ENCODE measurements at regions not wholly inside any gene's neighbourhood (a gene's known extent, or its start where the extent isn't known, plus 50 kb on each side); places are given as distances from the start of the nearest gene placed in this dataset.

DNA sequence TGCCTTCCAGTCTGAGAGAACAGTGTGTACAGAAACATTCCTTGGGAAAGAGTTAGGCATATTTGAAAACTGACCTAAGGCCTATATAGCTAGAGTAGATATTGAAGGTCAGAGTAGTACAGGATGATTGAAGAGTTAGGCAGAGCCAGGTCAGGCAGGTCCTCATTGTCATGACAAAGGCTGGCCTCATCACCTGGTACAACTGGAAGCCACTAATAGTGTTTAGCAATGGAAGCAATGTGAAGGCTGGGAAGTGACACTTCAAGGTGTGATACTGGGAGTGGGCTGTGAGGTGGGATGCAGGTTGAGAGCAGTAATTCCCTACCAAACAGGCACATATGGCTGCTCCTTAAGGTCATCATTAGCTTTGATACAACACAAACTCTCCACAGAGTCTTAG, 123.6 kb upstream of the CCNH start:
- no peak overlapping the region for H3K27ac Mint-ChIP-seq
- H3K36me3 Mint-ChIP-seq (ENCODE audit: low read depth), result no peaks in the 10 kb centered on the region
- ATAC-seq (peak; percentile 32; the same call in 1 of the 3 replicates), DNase-seq (ENCODE audit: low spot score) (peak; percentile 8)
- H3K4me1 Mint-ChIP-seq, result peaks cover 15% of the 10 kb centered on the region; the same call in 2 of the 3 replicates
- no peaks in the 10 kb centered on the region for H3K9me3 Mint-ChIP-seq
- Histone ChIP-seq H3K9me2 (ENCODE audit: insufficient read depth) (no peaks in the 10 kb centered on the region), H3K4me2 (no peak overlapping the region), H3K4me1 (ENCODE audit: insufficient read depth) (peaks cover 2% of the 10 kb centered on the region; the same call in 1 of the 2 replicates), H3K36me3 (ENCODE audit: insufficient read depth) (no peaks in the 10 kb centered on the region), H2AFZ (no peak overlapping the region), H3K27ac (ENCODE audit: low read depth) (no peak overlapping the region), H4K20me1 (replicated peaks; ENCODE audit: insufficient read depth) (no peaks in the 10 kb centered on the region), H3K79me2 (replicated peaks; ENCODE audit: insufficient read depth) (no peaks in the 10 kb centered on the region), H3K27me3 (ENCODE audit: insufficient read depth) (no peaks in the 10 kb centered on the region), H3K4me3 (no peak overlapping the region), H3F3A (replicated peaks; ENCODE audit: low read depth) (no peaks in the 10 kb centered on the region)
- no peak overlapping the region for H3K4me3 Mint-ChIP-seq
- TF ChIP-seq, protein P1, sequence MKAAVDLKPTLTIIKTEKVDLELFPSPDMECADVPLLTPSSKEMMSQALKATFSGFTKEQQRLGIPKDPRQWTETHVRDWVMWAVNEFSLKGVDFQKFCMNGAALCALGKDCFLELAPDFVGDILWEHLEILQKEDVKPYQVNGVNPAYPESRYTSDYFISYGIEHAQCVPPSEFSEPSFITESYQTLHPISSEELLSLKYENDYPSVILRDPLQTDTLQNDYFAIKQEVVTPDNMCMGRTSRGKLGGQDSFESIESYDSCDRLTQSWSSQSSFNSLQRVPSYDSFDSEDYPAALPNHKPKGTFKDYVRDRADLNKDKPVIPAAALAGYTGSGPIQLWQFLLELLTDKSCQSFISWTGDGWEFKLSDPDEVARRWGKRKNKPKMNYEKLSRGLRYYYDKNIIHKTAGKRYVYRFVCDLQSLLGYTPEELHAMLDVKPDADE (IDR thresholded peaks at IDR 0.05), result no peak
- no peak for TF ChIP-seq ZNF331 (CRISPR knock-in tag; IDR thresholded peaks at IDR 0.05; ENCODE audit: low read depth)
- TF ChIP-seq, protein P2, sequence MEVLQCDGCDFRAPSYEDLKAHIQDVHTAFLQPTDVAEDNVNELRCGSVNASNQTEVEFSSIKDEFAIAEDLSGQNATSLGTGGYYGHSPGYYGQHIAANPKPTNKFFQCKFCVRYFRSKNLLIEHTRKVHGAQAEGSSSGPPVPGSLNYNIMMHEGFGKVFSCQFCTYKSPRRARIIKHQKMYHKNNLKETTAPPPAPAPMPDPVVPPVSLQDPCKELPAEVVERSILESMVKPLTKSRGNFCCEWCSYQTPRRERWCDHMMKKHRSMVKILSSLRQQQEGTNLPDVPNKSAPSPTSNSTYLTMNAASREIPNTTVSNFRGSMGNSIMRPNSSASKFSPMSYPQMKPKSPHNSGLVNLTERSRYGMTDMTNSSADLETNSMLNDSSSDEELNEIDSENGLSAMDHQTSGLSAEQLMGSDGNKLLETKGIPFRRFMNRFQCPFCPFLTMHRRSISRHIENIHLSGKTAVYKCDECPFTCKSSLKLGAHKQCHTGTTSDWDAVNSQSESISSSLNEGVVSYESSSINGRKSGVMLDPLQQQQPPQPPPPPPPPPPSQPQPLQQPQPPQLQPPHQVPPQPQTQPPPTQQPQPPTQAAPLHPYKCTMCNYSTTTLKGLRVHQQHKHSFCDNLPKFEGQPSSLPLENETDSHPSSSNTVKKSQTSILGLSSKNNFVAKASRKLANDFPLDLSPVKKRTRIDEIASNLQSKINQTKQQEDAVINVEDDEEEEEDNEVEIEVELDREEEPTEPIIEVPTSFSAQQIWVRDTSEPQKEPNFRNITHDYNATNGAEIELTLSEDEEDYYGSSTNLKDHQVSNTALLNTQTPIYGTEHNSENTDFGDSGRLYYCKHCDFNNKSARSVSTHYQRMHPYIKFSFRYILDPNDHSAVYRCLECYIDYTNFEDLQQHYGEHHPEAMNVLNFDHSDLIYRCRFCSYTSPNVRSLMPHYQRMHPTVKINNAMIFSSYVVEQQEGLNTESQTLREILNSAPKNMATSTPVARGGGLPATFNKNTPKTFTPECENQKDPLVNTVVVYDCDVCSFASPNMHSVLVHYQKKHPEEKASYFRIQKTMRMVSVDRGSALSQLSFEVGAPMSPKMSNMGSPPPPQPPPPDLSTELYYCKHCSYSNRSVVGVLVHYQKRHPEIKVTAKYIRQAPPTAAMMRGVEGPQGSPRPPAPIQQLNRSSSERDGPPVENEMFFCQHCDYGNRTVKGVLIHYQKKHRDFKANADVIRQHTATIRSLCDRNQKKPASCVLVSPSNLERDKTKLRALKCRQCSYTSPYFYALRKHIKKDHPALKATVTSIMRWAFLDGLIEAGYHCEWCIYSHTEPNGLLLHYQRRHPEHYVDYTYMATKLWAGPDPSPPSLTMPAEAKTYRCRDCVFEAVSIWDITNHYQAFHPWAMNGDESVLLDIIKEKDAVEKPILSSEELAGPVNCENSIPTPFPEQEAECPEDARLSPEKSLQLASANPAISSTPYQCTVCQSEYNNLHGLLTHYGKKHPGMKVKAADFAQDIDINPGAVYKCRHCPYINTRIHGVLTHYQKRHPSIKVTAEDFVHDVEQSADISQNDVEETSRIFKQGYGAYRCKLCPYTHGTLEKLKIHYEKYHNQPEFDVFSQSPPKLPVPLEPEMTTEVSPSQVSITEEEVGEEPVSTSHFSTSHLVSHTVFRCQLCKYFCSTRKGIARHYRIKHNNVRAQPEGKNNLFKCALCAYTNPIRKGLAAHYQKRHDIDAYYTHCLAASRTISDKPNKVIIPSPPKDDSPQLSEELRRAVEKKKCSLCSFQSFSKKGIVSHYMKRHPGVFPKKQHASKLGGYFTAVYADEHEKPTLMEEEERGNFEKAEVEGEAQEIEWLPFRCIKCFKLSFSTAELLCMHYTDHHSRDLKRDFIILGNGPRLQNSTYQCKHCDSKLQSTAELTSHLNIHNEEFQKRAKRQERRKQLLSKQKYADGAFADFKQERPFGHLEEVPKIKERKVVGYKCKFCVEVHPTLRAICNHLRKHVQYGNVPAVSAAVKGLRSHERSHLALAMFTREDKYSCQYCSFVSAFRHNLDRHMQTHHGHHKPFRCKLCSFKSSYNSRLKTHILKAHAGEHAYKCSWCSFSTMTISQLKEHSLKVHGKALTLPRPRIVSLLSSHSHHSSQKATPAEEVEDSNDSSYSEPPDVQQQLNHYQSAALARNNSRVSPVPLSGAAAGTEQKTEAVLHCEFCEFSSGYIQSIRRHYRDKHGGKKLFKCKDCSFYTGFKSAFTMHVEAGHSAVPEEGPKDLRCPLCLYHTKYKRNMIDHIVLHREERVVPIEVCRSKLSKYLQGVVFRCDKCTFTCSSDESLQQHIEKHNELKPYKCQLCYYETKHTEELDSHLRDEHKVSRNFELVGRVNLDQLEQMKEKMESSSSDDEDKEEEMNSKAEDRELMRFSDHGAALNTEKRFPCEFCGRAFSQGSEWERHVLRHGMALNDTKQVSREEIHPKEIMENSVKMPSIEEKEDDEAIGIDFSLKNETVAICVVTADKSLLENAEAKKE (CRISPR knock-in tag; IDR thresholded peaks at IDR 0.05), result no peak
- TF ChIP-seq, protein P3, sequence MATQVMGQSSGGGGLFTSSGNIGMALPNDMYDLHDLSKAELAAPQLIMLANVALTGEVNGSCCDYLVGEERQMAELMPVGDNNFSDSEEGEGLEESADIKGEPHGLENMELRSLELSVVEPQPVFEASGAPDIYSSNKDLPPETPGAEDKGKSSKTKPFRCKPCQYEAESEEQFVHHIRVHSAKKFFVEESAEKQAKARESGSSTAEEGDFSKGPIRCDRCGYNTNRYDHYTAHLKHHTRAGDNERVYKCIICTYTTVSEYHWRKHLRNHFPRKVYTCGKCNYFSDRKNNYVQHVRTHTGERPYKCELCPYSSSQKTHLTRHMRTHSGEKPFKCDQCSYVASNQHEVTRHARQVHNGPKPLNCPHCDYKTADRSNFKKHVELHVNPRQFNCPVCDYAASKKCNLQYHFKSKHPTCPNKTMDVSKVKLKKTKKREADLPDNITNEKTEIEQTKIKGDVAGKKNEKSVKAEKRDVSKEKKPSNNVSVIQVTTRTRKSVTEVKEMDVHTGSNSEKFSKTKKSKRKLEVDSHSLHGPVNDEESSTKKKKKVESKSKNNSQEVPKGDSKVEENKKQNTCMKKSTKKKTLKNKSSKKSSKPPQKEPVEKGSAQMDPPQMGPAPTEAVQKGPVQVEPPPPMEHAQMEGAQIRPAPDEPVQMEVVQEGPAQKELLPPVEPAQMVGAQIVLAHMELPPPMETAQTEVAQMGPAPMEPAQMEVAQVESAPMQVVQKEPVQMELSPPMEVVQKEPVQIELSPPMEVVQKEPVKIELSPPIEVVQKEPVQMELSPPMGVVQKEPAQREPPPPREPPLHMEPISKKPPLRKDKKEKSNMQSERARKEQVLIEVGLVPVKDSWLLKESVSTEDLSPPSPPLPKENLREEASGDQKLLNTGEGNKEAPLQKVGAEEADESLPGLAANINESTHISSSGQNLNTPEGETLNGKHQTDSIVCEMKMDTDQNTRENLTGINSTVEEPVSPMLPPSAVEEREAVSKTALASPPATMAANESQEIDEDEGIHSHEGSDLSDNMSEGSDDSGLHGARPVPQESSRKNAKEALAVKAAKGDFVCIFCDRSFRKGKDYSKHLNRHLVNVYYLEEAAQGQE (IDR thresholded peaks at IDR 0.05; ENCODE audit: unreplicated experiment), result no peak
- no peak for TF ChIP-seq JUNB (IDR thresholded peaks at IDR 0.05; ENCODE audit: unreplicated experiment)
- TF ChIP-seq CREB1 (CRISPR knock-in tag; IDR thresholded peaks at IDR 0.05; ENCODE audit: low read depth), result no peak
- no peak for TF ChIP-seq EZH2 (IDR thresholded peaks at IDR 0.05; ENCODE audit: low read depth, unreplicated experiment)
- TF ChIP-seq NANOG (IDR thresholded peaks at IDR 0.05; ENCODE audit: borderline replicate concordance), result no peak
- TF ChIP-seq STAT1 (IDR thresholded peaks at IDR 0.05; ENCODE audit: unreplicated experiment), result no peak
- TF ChIP-seq, protein P4, sequence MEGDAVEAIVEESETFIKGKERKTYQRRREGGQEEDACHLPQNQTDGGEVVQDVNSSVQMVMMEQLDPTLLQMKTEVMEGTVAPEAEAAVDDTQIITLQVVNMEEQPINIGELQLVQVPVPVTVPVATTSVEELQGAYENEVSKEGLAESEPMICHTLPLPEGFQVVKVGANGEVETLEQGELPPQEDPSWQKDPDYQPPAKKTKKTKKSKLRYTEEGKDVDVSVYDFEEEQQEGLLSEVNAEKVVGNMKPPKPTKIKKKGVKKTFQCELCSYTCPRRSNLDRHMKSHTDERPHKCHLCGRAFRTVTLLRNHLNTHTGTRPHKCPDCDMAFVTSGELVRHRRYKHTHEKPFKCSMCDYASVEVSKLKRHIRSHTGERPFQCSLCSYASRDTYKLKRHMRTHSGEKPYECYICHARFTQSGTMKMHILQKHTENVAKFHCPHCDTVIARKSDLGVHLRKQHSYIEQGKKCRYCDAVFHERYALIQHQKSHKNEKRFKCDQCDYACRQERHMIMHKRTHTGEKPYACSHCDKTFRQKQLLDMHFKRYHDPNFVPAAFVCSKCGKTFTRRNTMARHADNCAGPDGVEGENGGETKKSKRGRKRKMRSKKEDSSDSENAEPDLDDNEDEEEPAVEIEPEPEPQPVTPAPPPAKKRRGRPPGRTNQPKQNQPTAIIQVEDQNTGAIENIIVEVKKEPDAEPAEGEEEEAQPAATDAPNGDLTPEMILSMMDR (conservative IDR thresholded peaks at IDR 0.05; ENCODE audit: low read depth in 2 of 2), result no peak
- TF ChIP-seq EZH2phosphoT487 (IDR thresholded peaks at IDR 0.05; ENCODE audit: unreplicated experiment), result no peak
- no peak for TF ChIP-seq POLR2AphosphoS5 (IDR thresholded peaks at IDR 0.05; ENCODE audit: low read depth)
- TF ChIP-seq ZNF114 (CRISPR knock-in tag; IDR thresholded peaks at IDR 0.05), result no peak
- no peaks in the 10 kb centered on the region for H3K27me3 Mint-ChIP-seq (ENCODE audit: insufficient read depth, low read depth, poor library complexity)

Data from GM23338 (cell line).